K562 (cell line): ENCODE measurements at regions not wholly inside any gene's neighbourhood (a gene's known extent, or its start where the extent isn't known, plus 50 kb on each side); places are given as distances from the start of the nearest gene placed in this dataset.

Source experiments
- ATAC-seq: fragments of 200-7000 bp; cut with Tn5 transposase; 3 replicates; pipeline ENCODE4 v1.9.1; 2020; ENCODE audit warnings: moderate library complexity
- BruUV-seq: library from RNA; stranded (reverse); fragments of 400-500 nt; replicated peaks from 2 replicates; lab custom pipeline; 2021; lab: Mats Ljungman, UMichigan
- CTCF ChIA-PET: fragments of 300-600 bp; formaldehyde crosslinking; extraction: SDS; loops from one replicate; lab custom pipeline; 2021; ENCODE audit warnings: low intra/inter-chr PET ratio; lab: Yijun Ruan, JAX
- POLR2A ChIA-PET: fragments of 300-600, 350-650 bp; sonication (Branson Sonifier 250); formaldehyde crosslinking; extraction: SDS; loops from one replicate; lab custom pipeline; 2021; ENCODE audit warnings: antibody characterized with exemption, inconsistent platforms; lab: Yijun Ruan, JAX
- DNase-seq, 4 experiments: peaks; one replicate each; pipeline versions ENCODE4 v3.0.0 to v3.0.0-alpha.2; 2011 to 2018; ENCODE audit warnings: low spot score in 3 of 4, mixed read lengths in 3 of 4; ENCODE audit errors: extremely low read depth in 1 of 4
- FAIRE-seq: peaks from 2 replicates; lab custom pipeline; 2011; peaks lifted over from hg19 to GRCh38; lab: Jason Lieb, UNC
- H2AFZ ChIP-seq: 2 replicates; pipeline ENCODE4 v1.6.0; 2011; ENCODE audit warnings: low read depth, low read length, control low read depth, inconsistent platforms
- H3K27ac ChIP-seq: fragments of 200-600 bp; 3 replicates; pipeline ENCODE4 v1.8.0; 2011; ENCODE audit warnings: low read depth, mild to moderate bottlenecking, control low read depth, inconsistent platforms, low read length, moderate library complexity, mixed read lengths; ENCODE audit errors: extremely low read depth
- H3K27me3 ChIP-seq, 2 experiments: fragments of 300-600 bp in 1 of 2; 2 replicates in 1 of 2; 3 replicates in 1 of 2; pipeline versions ENCODE4 v1.6.0 to v1.8.0; 2011; ENCODE audit warnings: inconsistent platforms in 2 of 2, low read length in 2 of 2, mild to moderate bottlenecking in 1 of 2, mixed read lengths in 1 of 2, moderate library complexity in 1 of 2; ENCODE audit not compliant: control insufficient read depth in 2 of 2, insufficient read depth in 2 of 2
- H3K36me3 ChIP-seq: fragments of 300-600 bp; 3 replicates; pipeline ENCODE4 v1.8.0; 2011; ENCODE audit warnings: mild to moderate bottlenecking, low read length, inconsistent platforms; ENCODE audit not compliant: control insufficient read depth, insufficient read depth
- H3K4me1 ChIP-seq, 2 experiments: fragments of 200-600 bp in 1 of 2; replicated peaks in 1 of 2; 2 replicates in 1 of 2; 3 replicates in 1 of 2; pipeline versions ENCODE4 v1.5.1 to v1.8.0; 2011; ENCODE audit warnings: inconsistent platforms in 2 of 2, low read length in 2 of 2, mild to moderate bottlenecking in 1 of 2, mixed read lengths in 1 of 2, moderate library complexity in 1 of 2; ENCODE audit not compliant: control insufficient read depth in 2 of 2, insufficient read depth in 2 of 2
- H3K4me2 ChIP-seq: 2 replicates; pipeline ENCODE4 v1.6.1; 2011; ENCODE audit warnings: low read length, control low read depth, inconsistent platforms, mixed read lengths; ENCODE audit not compliant: insufficient read depth
- H3K4me3 ChIP-seq: fragments of 200-600 bp; sonication (generic), shearing (Covaris generic); 2 replicates; pipeline ENCODE4 v1.5.1; 2016; ENCODE audit warnings: control low read depth, inconsistent platforms
- H3K79me2 ChIP-seq: fragments of 200-600 bp; 3 replicates; pipeline ENCODE4 v1.8.0; 2011; ENCODE audit warnings: low read length, inconsistent platforms; ENCODE audit not compliant: control insufficient read depth, insufficient read depth
- H3K9ac ChIP-seq, 2 experiments: 2 replicates each; pipeline versions ENCODE4 v1.6.0 to v1.6.1; 2011; ENCODE audit warnings: low read depth in 2 of 2, low read length in 2 of 2, control low read depth in 1 of 2, inconsistent platforms in 1 of 2, mild to moderate bottlenecking in 1 of 2, mixed read lengths in 1 of 2; ENCODE audit not compliant: insufficient read depth in 1 of 2
- H3K9me1 ChIP-seq: one replicate; pipeline ENCODE4 v1.6.0; 2011; ENCODE audit warnings: inconsistent platforms, mild to moderate bottlenecking, low read length, moderate library complexity; ENCODE audit not compliant: control insufficient read depth, insufficient read depth
- H3K9me3 ChIP-seq: replicated peaks from 2 replicates; pipeline ENCODE4 v1.5.1; 2011; ENCODE audit warnings: low read depth, low read length, inconsistent platforms; ENCODE audit not compliant: control insufficient read depth, insufficient read depth
- H4K20me1 ChIP-seq: replicated peaks from 2 replicates; pipeline ENCODE4 v1.6.1; 2011; ENCODE audit warnings: low read length, inconsistent platforms, mixed read lengths; ENCODE audit not compliant: control insufficient read depth, insufficient read depth
- FOXA3 ChIP-seq, 2 experiments: fragments of 450-650 bp in 1 of 2; sonication (generic) in 1 of 2; formaldehyde crosslinking; IDR thresholded peaks in 1 of 2; conservative IDR thresholded peaks in 1 of 2; 2 replicates each; pipeline versions ENCODE4 v1.4.0 to v1.8.0; 2020 to 2022; ENCODE audit warnings: mild to moderate bottlenecking in 2 of 2, missing genetic modification reagents in 1 of 2
- KAT2B ChIP-seq: IDR thresholded peaks from one replicate; pipeline ENCODE4 v1.6.1; 2012; ENCODE audit warnings: low read depth, mild to moderate bottlenecking, control low read depth, inconsistent platforms, low read length, moderate library complexity
- MBD2 ChIP-seq: sonication (generic); IDR thresholded peaks from 2 replicates; pipeline ENCODE4 v1.6.1; 2016; ENCODE audit warnings: low read depth, borderline replicate concordance
- NFIC ChIP-seq: fragments of 450-650 bp; IDR thresholded peaks from 2 replicates; pipeline ENCODE4 v1.6.1; 2017; ENCODE audit warnings: mild to moderate bottlenecking, inconsistent platforms
- NFRKB ChIP-seq: fragments of 450-650 bp; IDR thresholded peaks from 2 replicates; pipeline ENCODE4 v1.6.1; 2016; ENCODE audit warnings: low read depth
- PML ChIP-seq: IDR thresholded peaks from 2 replicates; pipeline ENCODE4 v1.6.1; 2012; ENCODE audit warnings: low read length, inconsistent platforms
- PRMT5 ChIP-seq: sonication (generic); formaldehyde crosslinking; IDR thresholded peaks from 2 replicates; pipeline ENCODE4 v1.5.0; 2020; ENCODE audit warnings: missing genetic modification reagents
- SMARCC2 ChIP-seq: fragments of 450-650 bp; IDR thresholded peaks from 2 replicates; pipeline ENCODE4 v1.6.1; 2017; ENCODE audit warnings: antibody characterized with exemption, moderate library complexity, mild to moderate bottlenecking, low read depth
- ZBTB8A ChIP-seq: fragments of 450-650 bp; IDR thresholded peaks from 2 replicates; pipeline ENCODE4 v1.6.1; 2018; ENCODE audit warnings: mild to moderate bottlenecking, moderate library complexity; ENCODE audit not compliant: partially characterized antibody
- ZNF174 ChIP-seq: fragments of 250-450 bp; sonication (Bioruptor Pico); IDR thresholded peaks from 2 replicates; pipeline ENCODE4 v1.4.0; 2020; ENCODE audit warnings: mild to moderate bottlenecking
- ZNF445 ChIP-seq: fragments of 250-450 bp; sonication (Bioruptor Pico); IDR thresholded peaks from 2 replicates; pipeline ENCODE4 v1.4.0; 2020; ENCODE audit warnings: low read depth, mild to moderate bottlenecking, moderate library complexity
- ZNF57 ChIP-seq: fragments of 450-650 bp; formaldehyde crosslinking; IDR thresholded peaks from 2 replicates; pipeline ENCODE4 v1.4.0; 2020; ENCODE audit warnings: mild to moderate bottlenecking, moderate library complexity
- ZNF707 ChIP-seq: fragments of 250-450 bp; sonication (Bioruptor Pico); conservative IDR thresholded peaks from 2 replicates; pipeline ENCODE4 v1.8.0; 2022; ENCODE audit warnings: inconsistent platforms, mild to moderate bottlenecking, moderate library complexity
- ZNF830 ChIP-seq: fragments of 250-450 bp; sonication (Bioruptor Pico); IDR thresholded peaks from 2 replicates; pipeline ENCODE4 v1.5.0; 2021; ENCODE audit warnings: mild to moderate bottlenecking
- in situ Hi-C: fragments of 300-500 bp; cut with MboI; formaldehyde crosslinking; loops from 4 replicates; pipeline ENCODE4 v1.15.0; 2018; ENCODE audit warnings: inconsistent platforms, mixed read lengths
- intact Hi-C: fragments of 100-400 bp; cut with micrococcal nuclease; formaldehyde crosslinking; loops from 2 replicates; pipeline ENCODE4 v1.14.2; 2022
- TF ChIP-seq, protein P1 (sequence below): fragments of 250-450 bp; sonication (Bioruptor Pico); IDR thresholded peaks from 2 replicates; pipeline ENCODE4 v1.5.1; 2021; ENCODE audit warnings: mild to moderate bottlenecking
- TF ChIP-seq, protein P2 (sequence below): sonication (generic); formaldehyde crosslinking; IDR thresholded peaks from 2 replicates; pipeline ENCODE4 v1.8.0; 2023; ENCODE audit warnings: missing genetic modification reagents, mild to moderate bottlenecking, borderline replicate concordance
- TF ChIP-seq, protein P3 (sequence below): fragments of 250-450 bp; sonication (Bioruptor Pico); IDR thresholded peaks from 2 replicates; pipeline ENCODE4 v1.8.0; 2021; ENCODE audit warnings: moderate library complexity, mild to moderate bottlenecking, inconsistent platforms

DNA sequence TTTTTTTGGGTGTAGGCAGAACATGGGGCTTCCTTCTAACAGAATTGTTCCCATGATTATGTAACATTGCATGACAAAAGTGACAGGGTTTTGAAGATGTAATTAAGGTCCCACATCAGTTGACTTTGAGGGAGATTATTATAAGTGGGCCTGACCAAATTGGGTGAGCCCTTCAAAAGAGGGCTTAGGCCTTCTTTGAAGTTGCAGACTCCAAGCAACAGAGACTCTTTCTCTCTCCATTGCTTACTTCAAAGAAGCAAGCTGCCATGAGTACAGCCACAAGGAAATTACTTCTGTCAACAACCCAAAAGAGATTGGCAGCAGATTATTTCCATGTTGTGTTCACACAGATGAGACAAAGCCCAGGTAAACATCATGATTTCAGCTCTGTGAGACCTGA is 348.2 kb downstream of the PDCD6IP start:
- Histone ChIP-seq H3K4me2 (no peak overlapping the region), H3K36me3 (no peaks in the 10 kb centered on the region), H3K9ac (no peak overlapping the region), H2AFZ (no peak overlapping the region), H3K27me3 (no peaks in the 10 kb centered on the region), H3K9me3 (no peaks in the 10 kb centered on the region), H3K4me1 (no peaks in the 10 kb centered on the region), H3K27ac (no peak overlapping the region), H3K4me3 (no peak overlapping the region), H4K20me1 (no peaks in the 10 kb centered on the region), H3K79me2 (no peaks in the 10 kb centered on the region), H3K9me1 (no peaks in the 10 kb centered on the region)
- no TSS peak for BruUV-seq
- ATAC-seq (no peak), DNase-seq (no peak), FAIRE-seq (peak; percentile 37)
- in situ Hi-C loops (no loop called here), intact Hi-C loops (no loop called here)
- POLR2A ChIA-PET, result interaction anchor here (1.4 kb wide), 1 partner anchor 35 kb away, joined by 3 read pairs; no protein-coding TSS in a partner anchor
- CTCF ChIA-PET, result no interaction called here
- TF ChIP-seq KAT2B (no peak), ZNF57 (CRISPR knock-in tag) (no peak), FOXA3 (CRISPR knock-in tag; conservative IDR thresholded peaks at IDR 0.05 in 1 of 2, IDR thresholded peaks at IDR 0.05 in 1 of 2) (no peak), ZNF445 (CRISPR knock-in tag) (no peak), ZBTB8A (no peak), NFRKB (no peak), SMARCC2 (no peak), PML (no peak), MBD2 (no peak), NFIC (no peak), ZNF174 (no peak), PRMT5 (CRISPR knock-in tag) (no peak), ZNF830 (CRISPR knock-in tag) (no peak), ZNF707 (CRISPR knock-in tag) (no peak)
- TF ChIP-seq, protein P1, sequence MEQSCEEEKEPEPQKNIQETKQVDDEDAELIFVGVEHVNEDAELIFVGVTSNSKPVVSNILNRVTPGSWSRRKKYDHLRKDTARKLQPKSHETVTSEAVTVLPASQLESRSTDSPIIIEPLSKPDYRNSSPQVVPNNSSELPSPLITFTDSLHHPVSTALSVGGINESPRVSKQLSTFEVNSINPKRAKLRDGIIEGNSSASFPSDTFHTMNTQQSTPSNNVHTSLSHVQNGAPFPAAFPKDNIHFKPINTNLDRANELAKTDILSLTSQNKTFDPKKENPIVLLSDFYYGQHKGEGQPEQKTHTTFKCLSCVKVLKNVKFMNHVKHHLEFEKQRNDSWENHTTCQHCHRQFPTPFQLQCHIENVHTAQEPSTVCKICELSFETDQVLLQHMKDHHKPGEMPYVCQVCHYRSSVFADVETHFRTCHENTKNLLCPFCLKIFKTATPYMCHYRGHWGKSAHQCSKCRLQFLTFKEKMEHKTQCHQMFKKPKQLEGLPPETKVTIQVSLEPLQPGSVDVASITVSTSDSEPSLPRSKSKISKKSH, result no peak
- TF ChIP-seq, protein P2, sequence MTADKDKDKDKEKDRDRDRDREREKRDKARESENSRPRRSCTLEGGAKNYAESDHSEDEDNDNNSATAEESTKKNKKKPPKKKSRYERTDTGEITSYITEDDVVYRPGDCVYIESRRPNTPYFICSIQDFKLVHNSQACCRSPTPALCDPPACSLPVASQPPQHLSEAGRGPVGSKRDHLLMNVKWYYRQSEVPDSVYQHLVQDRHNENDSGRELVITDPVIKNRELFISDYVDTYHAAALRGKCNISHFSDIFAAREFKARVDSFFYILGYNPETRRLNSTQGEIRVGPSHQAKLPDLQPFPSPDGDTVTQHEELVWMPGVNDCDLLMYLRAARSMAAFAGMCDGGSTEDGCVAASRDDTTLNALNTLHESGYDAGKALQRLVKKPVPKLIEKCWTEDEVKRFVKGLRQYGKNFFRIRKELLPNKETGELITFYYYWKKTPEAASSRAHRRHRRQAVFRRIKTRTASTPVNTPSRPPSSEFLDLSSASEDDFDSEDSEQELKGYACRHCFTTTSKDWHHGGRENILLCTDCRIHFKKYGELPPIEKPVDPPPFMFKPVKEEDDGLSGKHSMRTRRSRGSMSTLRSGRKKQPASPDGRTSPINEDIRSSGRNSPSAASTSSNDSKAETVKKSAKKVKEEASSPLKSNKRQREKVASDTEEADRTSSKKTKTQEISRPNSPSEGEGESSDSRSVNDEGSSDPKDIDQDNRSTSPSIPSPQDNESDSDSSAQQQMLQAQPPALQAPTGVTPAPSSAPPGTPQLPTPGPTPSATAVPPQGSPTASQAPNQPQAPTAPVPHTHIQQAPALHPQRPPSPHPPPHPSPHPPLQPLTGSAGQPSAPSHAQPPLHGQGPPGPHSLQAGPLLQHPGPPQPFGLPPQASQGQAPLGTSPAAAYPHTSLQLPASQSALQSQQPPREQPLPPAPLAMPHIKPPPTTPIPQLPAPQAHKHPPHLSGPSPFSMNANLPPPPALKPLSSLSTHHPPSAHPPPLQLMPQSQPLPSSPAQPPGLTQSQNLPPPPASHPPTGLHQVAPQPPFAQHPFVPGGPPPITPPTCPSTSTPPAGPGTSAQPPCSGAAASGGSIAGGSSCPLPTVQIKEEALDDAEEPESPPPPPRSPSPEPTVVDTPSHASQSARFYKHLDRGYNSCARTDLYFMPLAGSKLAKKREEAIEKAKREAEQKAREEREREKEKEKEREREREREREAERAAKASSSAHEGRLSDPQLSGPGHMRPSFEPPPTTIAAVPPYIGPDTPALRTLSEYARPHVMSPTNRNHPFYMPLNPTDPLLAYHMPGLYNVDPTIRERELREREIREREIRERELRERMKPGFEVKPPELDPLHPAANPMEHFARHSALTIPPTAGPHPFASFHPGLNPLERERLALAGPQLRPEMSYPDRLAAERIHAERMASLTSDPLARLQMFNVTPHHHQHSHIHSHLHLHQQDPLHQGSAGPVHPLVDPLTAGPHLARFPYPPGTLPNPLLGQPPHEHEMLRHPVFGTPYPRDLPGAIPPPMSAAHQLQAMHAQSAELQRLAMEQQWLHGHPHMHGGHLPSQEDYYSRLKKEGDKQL (CRISPR knock-in tag), result no peak
- TF ChIP-seq, protein P3, sequence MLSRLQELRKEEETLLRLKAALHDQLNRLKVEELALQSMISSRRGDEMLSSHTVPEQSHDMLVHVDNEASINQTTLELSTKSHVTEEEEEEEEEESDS (CRISPR knock-in tag), result no peak
